GM19240 (cell line): ENCODE measurements at regions not wholly inside any gene's neighbourhood (a gene's known extent, or its start where the extent isn't known, plus 50 kb on each side); places are given as distances from the start of the nearest gene placed in this dataset.

Source experiments
- DNase-seq: peaks from one replicate; pipeline ENCODE4 v3.0.0; 2011; ENCODE audit warnings: low spot score; ENCODE audit not compliant: insufficient read length

DNA sequence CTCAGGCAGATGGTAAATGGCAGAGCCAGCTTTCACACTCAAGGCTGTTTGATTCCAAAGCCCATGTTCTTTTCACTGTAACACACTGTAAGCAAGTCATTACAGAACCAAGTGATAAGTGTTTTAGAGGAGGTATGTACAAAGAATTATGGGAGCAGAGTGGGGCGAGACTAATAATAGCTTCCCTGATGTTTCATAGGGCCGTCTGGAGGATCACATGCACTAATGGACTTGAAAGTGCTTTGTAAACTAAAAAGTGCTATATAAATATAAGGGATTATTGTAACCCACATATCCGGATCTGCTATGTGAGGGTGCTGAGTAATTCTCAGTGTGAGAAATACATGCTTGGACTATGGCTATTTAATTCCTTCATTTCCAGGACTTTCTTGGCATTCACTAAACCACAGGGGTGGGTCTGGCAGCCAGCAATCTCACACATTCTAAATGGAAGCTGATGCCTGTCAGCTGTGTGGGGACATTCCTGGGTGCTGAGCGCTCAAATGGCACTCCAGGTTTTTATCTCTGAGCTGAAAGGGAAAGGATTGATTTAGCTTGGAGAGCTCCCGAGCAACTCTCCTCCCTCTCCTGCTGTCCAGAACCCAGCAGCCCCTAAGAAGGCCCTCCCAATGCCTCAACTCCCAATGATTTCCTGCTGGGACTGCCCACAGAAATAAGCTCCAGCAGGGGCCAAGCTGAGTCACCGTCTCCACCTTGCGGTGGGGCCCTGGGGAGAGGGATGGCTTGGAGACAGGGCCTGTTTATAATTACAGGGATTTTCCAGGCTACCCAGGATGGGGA, 222.8 kb downstream of the SOX11 start:
- DNase-seq: no peak

DNA sequence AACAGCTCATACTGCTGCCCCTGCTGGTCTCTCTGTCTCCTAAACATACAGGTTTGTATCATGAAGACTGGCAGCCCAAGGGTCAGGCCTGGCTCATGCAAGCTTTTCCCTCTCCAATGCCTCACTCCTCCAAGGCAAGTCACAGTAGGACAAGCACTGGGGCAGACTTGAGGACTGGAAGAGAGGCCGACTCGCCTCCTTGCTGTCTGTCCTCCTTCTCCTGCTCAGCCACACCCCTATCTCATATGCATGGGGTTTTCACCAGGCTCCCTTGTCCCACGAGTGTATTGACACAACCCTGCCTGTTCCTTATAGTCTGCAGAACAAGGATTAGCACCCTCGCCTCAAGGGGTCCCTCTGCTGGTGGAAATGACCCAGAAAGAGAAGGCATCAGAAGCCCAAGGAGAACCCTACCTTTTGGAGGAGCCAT, 223.7 kb downstream of the SOX11 start:
- no peak for DNase-seq

DNA sequence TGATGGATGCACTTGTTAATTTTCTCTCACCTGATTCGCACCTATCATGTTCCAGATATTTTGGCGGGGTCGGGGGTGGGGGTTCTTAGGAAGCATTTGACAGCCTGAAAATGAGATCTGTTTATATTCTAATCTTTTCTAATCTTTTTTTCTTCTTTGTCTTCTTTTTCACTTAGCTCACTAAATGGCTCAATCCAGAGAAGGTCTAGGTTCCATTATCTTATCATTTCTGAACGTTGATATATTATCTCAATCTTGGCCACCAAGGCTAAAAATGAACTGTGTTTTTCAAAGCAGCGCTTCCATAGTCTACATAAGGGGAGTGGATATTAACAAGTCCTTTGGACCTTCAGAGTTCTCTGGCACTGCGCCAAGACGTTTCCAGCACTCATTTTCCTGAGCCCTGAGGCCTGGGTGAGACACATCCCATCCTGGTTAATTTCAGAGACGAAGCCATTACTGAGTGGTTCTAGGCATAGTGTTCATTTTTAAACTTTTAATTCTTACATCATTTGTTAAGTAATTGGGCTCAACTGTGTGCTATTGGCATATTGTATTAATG, 229.0 kb downstream of the SOX11 start:
- no peak for DNase-seq

DNA sequence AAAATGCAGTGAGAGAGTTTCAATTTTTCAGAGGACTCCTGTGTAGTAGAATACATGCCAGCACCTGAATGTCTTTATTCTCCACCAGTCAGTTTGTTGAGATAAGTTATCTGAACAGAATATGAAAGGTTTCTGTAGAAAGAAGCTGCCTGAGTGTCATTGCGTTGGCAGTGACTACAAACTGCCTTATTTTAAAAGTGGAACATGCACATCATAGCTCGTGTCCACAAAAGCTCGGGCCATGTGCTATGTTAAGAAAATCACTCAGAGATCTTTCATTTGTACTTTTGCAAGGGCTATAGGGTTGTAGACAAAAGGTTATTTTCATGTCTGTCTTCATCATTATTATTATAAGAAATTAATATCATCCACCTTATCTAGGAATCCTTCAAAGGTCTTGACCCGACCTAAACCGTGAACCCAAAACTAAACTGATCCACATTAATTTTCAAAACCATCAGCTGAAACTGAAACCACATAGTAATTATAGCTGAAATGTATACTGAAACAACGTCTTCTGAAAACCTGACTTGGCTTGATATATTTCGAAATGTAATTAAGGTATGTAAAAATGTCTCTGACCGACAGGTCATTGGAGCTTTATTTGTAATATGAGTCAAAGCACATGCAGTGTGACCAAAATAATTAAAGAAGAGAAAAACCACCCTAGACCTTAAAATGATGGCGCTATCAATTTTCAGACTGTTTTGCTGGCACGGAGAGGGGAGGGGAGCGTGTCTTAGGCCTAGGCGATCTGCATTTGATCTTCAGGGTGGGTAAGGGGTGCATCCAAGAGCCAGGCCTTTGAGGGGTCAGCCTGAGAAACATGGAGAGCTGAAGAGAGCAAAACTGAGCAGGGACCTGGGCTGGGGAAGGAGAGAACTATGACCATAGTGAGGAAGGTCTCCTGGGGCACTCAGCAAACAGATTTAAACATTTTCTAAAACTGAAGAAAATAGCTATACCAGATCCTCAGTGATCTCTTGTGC, 232.1 kb downstream of the SOX11 start:
- no peak for DNase-seq

DNA sequence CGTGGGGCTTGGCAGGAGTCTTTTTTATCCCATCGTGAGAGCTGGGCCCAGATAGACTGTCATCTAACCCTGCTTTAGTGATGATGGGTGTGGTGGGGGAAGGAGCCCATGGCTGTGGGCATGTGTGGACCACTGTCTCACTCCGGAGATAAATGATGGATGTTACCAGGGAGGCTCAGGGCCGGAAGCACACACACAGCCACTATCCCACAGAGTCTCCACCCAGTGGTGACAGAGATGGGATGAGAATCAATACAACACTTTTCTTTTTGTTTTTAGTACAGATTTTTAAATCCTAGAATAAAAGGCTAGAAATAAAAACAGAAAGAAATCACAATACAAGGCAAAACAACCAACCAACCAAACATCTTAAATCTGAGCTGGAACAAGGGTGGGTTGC, 233.4 kb downstream of the SOX11 start:
- DNase-seq: no peak

DNA sequence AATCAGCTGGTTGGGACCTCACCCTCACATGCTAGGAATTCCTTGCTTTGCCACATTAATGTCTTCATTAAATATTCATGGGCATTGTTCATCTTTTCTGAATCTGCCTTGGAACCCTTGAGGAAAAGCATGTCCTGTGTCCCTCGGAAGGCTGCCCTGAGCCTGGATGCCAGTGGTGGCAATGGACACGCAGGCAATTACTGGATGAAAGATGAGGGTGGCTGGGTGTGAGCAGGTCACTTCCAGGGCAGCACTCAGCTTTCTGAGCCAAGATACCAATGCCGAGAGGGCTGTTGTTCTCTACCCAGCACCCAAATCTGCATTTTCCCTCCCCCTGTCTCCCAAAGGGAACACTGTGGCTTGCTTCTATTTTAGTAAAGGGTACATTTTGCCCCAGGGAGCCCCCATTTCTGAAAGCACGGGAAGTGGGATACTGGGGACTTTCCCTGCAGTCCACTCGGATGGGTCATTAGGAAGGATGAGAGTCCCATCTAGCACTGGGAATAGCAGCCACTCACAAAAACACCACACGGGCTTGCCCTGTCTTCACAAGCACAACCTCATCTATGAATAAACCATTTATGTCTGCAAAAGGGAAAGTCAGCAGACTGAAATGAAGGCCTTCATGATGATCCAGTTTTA, 234.8 kb downstream of the SOX11 start:
- no peak for DNase-seq

DNA sequence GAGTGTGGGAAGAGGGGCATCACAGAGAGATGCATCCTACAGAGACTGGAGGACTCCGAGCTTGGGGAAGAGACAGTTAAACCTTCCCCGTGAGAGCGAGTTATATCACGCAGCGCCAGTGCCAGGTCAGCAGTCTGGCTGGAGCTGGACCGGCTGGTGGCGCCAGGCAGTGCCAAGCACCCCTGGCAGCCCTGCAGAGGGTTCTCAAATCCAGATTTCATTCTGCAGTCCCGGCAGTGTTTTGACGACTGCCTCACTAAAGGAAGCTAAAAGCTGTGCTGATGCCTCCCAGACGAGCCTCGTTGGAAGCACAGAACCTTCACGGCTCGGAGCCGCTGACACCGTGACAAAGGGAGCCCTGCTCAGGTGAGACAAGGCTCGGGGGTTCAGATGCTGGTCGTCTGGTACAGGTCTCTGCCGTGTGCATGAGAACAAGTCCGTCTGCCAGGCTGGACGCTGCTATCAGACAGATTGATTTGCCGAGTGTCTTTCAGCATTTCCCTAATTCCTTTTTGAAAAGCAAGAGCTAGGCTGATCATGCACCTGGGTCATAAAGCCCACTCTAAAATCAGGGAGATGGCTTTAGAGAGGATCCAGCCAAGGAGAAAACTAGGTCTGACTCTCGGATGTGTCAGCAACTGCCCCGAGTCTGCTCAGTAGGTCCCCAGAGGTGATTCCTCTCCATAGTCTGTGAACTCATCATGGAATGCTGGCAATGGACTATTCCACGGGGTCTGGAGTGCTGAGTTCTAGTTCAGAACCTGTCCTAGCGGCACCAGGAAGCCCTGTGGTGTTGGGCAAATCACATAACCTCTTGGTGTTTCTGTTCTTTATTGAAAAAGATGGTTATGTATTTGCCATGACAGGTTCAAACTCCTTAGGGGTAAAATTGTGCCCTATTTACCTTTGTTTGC, 240.6 kb downstream of the SOX11 start:
- DNase-seq: no peak

DNA sequence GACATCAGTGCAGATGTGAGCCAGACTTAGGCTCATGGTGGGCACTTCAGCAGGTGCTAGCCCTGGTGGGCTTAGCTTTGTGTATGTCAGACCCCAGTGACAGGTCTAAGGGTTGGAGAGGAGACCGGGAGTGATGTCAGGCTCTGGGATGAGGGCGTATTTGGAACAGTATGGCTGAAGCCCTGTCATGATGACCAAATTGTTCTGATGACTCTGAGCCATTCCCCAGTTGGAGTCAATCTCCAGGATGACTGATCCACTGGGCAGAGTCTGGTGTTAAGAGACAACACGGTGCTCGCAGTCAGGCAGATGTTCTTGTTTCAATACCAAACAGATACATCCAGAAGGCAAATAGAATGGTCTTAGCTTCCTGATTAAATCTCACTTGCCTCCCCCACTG, 241.5 kb downstream of the SOX11 start:
- DNase-seq: no peak

DNA sequence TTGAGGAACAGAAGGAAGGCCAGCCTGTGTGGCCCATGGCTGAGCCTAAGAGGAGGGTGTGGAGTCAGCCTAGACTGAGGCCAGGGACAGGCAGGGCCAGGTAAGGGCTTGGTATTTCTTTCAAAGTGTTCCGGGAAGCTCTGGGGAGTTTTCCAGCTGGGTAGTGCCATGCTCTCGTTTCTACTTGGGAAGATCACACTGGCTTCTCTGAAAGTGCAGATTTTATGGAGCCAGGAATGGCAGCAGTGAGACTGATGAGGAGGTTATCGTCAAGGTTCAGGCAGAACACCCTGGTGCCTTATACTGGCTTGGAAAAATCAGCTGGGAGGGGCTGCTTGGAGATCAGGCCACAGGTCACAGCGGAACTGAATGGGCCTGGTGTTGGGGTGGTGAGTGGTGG, 245.1 kb downstream of the SOX11 start:
- no peak for DNase-seq

DNA sequence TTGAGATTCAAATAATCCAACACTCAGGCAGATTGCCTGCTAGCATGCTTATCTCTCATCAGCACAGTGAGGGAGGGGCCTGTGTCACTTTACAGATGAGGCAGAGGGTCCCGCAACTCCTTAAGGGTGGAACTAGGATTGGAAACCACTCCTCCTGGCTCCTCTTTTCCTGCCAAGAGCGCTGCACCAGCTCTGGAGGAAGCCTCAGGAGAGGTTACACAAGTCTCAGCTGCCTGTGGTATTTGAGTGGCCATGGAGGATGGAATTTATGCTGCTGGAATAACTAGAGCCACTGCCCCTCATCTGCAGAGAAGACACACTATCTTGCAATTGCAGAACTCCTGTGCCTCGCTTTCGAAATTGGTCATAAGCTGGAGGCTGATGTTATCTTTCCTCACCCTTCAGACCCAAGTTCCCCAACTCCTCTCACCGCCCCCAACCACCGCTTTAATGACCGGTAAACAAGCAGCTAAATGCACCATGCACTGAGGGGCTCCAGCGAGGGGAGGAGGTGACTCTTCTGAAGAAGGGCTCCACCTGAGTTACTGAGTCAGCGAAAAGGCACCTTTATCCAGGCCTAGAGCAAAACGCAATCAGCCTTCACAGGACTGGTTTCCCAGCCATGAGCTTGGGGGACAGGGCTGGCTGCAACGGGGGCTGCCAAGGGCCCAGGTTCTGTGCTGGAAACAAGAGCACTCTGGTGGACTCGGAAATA, 245.8 kb downstream of the SOX11 start:
- DNase-seq: no peak

DNA sequence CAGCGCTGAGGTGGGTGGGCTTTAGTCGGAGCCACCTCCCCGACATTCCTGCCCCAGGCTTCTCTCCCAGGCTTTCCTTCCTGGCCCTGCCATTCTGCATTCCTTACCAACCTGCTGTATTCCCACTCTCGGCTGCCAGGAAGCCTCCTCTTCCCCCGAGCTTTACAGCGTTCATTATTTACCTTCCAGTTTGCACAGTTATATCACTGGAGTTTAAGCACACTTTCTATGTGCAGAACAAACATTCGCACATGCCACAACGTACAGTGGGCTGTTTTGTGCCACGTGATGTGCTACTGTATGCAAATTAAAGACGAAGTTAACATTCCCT, 246.3 kb downstream of the SOX11 start:
- no peak for DNase-seq

DNA sequence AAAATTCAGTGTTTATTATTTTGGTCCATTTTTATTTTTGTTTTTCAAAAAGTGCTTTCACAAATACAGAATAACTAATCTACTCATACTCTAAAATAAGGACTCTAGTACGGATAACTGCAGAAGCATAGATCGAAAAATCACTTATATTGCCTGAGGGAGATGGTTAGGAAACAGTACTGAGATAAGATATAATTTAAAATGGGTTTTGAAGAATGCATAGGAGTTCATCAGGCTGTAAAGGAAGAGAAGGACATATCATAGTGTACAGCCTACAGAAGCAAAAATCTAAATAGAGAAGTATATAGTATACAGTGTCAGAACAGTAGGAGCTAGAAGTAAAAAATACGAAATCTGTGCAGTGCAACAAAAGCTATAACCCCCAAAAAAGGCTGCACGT, 247.4 kb downstream of the SOX11 start:
- no peak for DNase-seq

DNA sequence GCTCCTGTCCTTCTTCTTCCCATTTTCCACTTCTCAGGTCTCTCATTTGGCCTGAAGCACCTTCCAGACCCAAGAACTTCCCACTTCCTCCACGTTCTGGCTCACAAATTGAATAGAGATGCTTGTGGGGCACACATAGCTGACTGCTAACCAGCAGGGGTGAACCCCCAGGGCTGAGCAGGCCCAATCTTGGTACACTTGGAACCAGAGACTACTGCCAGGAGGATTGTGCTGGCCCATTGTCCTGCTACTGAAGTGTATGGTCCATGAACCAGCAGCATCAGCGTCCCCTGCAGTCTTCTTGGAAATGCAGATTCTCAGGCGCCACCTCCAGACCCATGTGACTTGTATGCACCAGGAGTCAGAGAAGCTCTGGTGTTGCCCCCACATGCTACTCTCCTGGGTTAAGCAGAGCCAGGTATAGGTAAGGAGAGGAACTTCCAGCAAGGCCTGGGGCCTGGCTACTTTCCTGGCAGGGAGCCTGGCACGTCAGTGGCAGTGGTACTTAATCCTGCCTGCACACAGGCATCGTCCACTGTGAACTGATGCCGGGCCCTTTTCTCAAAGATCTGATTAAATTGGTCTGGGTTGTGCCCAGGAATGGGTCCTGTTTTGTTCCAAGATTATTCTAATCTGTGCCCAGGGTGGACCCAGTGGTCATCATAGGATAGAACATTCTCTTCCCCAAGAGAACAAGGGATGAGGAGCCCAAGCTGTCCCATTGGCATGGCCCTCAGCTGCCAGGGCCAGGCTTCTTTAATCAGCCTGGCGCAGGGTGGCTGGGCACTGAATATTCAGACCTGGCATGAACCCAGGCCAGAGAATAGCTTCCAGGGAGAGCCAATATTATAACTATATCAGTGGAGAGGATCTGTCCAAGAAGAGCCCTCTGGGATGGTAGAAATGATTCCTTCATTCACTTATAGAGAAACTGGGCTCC, 248.7 kb downstream of the SOX11 start:
- no peak for DNase-seq

DNA sequence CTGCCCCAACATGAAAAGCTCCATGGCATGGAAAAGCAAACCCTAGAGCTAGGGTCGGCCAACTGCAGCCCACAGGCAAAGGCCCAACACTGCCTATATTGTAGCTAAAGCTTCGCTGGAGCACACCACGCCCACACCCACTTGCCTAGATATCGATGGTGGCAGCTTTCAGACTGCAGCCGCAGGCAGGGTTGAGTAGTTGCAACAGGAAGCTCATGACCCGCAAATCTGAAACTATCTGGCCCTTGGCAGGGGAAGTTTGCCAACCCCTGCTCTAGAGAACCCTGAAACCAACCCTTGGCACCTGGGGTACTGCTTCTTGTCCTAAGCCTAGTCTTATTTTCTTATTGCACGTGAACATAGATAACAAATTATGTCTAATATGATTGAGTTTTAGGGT, 250.0 kb downstream of the SOX11 start:
- no peak for DNase-seq

DNA sequence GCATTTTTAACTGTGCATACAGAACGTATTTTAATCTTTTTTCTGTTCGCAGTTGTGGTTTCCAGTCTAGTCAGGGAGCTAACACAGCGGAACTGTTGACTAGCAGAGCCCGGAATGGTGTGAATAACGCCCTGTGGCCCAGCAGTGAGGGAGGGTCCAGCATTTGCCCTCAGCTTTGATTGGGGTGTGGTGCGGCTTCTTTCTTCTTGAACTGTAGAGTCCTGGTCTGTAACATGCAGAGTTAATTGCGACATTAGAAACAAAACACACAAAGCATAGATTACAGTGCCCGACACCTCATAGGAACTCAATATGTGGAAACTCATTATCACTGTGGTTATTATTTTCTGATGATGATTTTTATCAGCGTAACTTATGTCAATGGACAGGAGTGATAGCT, 253.6 kb downstream of the SOX11 start:
- no peak for DNase-seq

DNA sequence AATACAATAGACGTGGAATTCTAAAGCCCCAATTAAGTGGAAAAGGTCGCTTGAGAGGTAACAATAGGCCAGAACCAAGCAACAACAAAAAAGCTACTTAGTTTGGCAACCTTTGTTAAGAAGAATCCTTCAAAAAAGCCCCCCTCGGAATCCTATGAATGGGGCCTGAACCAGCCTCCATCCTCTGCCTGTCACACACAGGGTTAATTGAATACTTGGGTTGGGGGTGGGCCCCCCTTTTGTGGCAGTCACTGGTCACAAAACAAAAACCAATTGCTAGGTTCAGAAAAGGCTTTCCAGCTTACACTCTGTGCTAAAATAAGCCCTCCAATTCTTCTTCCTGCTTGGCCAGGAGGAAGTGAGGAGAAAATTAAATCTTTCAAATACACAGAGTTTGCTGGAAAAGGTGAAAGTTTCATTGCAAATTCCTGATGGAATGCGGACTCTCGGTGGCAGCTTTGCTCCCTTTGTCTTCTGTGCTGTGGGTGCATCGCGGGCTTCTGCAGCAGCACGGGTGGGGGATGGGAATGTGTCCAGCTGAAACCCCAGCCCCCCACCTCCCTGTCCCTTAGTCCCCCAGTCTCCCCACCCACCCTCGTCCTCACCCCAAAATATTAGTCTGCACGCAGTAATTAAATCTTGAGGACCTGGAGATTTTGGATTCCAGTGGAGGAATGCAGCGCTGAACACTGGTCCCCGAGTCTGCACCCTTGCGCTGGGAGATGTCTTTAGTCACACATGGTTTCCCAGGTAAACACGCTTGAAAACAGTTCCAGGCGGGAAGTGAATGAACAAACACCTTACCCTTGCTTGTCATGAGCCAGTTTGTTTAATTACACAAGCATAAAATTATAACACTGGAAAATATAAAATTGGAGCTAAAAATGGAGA, 254.3 kb downstream of the SOX11 start:
- no peak for DNase-seq

DNA sequence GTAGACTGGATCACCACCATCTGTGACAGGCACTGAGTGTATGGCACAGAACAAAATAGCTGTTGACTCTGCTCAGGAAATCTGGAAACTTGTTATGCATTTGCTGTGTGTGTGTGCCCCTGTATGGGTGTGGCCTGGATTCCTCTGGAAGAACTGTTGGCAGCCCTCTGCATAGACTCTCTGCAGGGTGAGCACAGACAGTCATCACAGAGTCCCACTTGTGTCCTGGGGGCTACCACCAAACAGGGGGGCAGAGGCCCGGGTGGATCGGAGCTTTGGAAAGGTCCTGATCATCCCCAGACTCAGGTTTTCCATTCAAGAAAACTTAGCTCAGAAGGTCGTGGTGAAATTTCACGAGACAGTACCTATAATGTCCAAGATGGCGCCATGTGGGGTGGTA, 258.6 kb downstream of the SOX11 start:
- no peak for DNase-seq

DNA sequence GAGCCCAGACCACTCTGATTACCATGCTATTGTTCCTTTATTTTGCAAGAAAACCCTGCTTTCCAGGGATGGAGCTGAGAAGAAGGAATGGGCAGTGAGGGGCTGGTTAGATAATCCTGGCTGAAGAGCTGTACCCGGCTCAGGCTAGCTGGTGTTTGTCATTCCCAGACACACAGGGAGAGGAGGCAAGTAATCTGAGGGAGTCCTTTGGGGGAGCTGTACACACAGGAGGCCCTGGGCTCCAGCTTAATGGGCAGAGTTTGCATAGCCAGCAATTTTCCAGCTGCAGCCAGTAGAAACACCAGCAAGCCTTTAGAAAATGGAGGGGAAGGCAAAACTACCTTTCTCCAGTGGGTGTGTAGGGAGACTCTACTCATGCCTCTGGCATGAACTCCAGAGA, 259.3 kb downstream of the SOX11 start:
- DNase-seq: no peak
